ENCODE measurements at regions not wholly inside any gene's neighbourhood (a gene's known extent, or its start where the extent isn't known, plus 50 kb on each side); places are given as distances from the start of the nearest gene placed in this dataset.

DNA sequence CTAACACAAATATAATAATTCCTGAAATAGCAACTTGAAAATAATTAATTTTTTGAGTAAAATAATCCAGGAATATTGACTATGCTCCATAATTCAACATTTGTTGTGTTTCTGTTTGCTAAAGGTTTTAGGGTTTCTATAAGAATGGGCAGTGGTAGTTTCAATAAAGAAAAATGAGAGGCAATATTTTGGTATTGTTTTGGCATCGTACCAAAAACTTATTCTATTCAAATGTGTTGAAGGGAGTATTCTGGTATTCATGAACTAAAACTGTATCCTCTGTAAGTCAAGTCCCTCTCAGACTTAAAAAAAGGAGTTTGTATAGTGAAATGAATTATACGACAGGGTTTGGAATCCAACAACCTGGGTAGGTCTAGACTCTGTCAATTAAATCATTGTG is 1245.6 kb upstream of the CELF4 start:
- no peak for DNase-seq (ENCODE audit: low spot score)

DNA sequence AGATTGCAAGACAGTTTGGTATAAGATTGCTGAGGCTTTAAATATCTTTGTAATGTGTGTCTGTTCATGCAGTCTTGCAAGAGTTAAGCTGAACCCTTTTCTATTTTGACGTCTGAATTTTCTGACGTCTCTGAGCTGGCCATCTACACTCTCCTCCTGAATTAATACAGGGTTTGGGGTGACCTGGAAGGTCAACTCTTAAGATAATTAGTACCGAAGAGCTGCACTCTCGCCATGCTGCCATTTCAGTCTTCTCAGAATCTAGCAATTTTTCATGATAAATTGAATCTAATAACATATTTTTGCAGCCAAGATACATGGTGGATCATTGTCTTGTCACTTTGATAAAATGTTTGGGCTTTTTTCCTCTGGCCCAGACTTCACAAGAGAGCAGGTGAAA is 1245.2 kb upstream of the CELF4 start:
- Histone ChIP-seq H4K91ac (ENCODE audit: low read depth, low read length, poor library complexity) (no peak overlapping the region), H3K4ac (ENCODE audit: low read length) (no peak overlapping the region), H3K18ac (ENCODE audit: low read length) (no peak overlapping the region), H2BK12ac (ENCODE audit: low read length) (no peak overlapping the region), H3K14ac (ENCODE audit: low read length) (no peak overlapping the region), H3K4me3 (ENCODE audit: low read length in 2 of 2) (no peak overlapping the region), H3K27ac (replicated peaks; ENCODE audit: low read length) (no peak overlapping the region), H4K8ac (ENCODE audit: low read depth, low read length) (no peak overlapping the region), H3K9me3 (replicated peaks in 1 of 2; ENCODE audit: control insufficient read depth in 2 of 2, insufficient read depth in 1 of 2, low read depth in 1 of 2, low read length in 2 of 2) (no peaks in the 10 kb centered on the region), H3K36me3 (replicated peaks in 1 of 2; ENCODE audit: control insufficient read depth in 2 of 2, insufficient read depth in 2 of 2, low read length in 2 of 2) (no peaks in the 10 kb centered on the region), H3K9ac (ENCODE audit: low read depth, low read length, poor library complexity) (no peak overlapping the region), H3K4me2 (ENCODE audit: insufficient read depth, low read length, poor library complexity, severe bottlenecking) (no peak overlapping the region), H3K23ac (ENCODE audit: low read depth, low read length, poor library complexity) (no peak overlapping the region), H3K79me1 (ENCODE audit: low read depth, low read length) (no peaks in the 10 kb centered on the region), H2BK15ac (ENCODE audit: low read length) (no peak overlapping the region), H2BK5ac (ENCODE audit: low read length) (no peak overlapping the region), H3K27me3 (ENCODE audit: control insufficient read depth in 3 of 3, insufficient read depth in 3 of 3, low read depth in 1 of 3, low read length in 3 of 3) (no peaks in the 10 kb centered on the region), H2AFZ (ENCODE audit: low read length) (no peak overlapping the region), H3K4me1 (ENCODE audit: control insufficient read depth in 2 of 2, insufficient read depth in 1 of 2, low read depth in 1 of 2, low read length in 2 of 2) (no peaks in the 10 kb centered on the region), H2BK120ac (ENCODE audit: low read depth, low read length) (no peak overlapping the region), H2AK5ac (ENCODE audit: low read depth, low read length) (no peak overlapping the region)
- no peak for DNase-seq (ENCODE audit: low spot score)
- no CpG with 5 or more reads among the region's 4 CpGs for WGBS, 2 donors (ENCODE audit: extremely low coverage in 2 of 2, insufficient read length in 2 of 2, insufficient replicate concordance in 1 of 2)

More for the DNA sequence above, 1245.6 kb upstream of the CELF4 start:
- H4K8ac ChIP-seq (ENCODE audit: low read depth, low read length): no peak overlapping the region
- no peak overlapping the region for H3K4me2 ChIP-seq (ENCODE audit: insufficient read depth, low read length, poor library complexity, severe bottlenecking)
- no peak overlapping the region for H3K23ac ChIP-seq (ENCODE audit: low read depth, low read length, poor library complexity)
- no peak overlapping the region for H2BK15ac ChIP-seq (ENCODE audit: low read length)
- H3K36me3 ChIP-seq (replicated peaks in 1 of 2; ENCODE audit: control insufficient read depth in 2 of 2, insufficient read depth in 2 of 2, low read length in 2 of 2): no peaks in the 10 kb centered on the region
- H3K9me3 ChIP-seq (replicated peaks in 1 of 2; ENCODE audit: control insufficient read depth in 2 of 2, insufficient read depth in 1 of 2, low read depth in 1 of 2, low read length in 2 of 2): no peaks in the 10 kb centered on the region
- no peak overlapping the region for H2BK5ac ChIP-seq (ENCODE audit: low read length)
- no peak overlapping the region for H3K9ac ChIP-seq (ENCODE audit: low read depth, low read length, poor library complexity)
- H2AK5ac ChIP-seq (ENCODE audit: low read depth, low read length): no peak overlapping the region
- H2AFZ ChIP-seq (ENCODE audit: low read length): no peak overlapping the region
- no CpG with 5 or more reads among the region's 2 CpGs for WGBS, 2 donors (ENCODE audit: extremely low coverage in 2 of 2, insufficient read length in 2 of 2, insufficient replicate concordance in 1 of 2)
- H2BK12ac ChIP-seq (ENCODE audit: low read length): no peak overlapping the region
- no peak overlapping the region for H3K14ac ChIP-seq (ENCODE audit: low read length)
- no peak overlapping the region for H3K4me3 ChIP-seq (ENCODE audit: low read length in 2 of 2)
- H4K91ac ChIP-seq (ENCODE audit: low read depth, low read length, poor library complexity): no peak overlapping the region
- H2BK120ac ChIP-seq (ENCODE audit: low read depth, low read length): no peak overlapping the region
- H3K27me3 ChIP-seq (ENCODE audit: control insufficient read depth in 3 of 3, insufficient read depth in 3 of 3, low read depth in 1 of 3, low read length in 3 of 3): no peaks in the 10 kb centered on the region
- no peaks in the 10 kb centered on the region for H3K4me1 ChIP-seq (ENCODE audit: control insufficient read depth in 2 of 2, insufficient read depth in 1 of 2, low read depth in 1 of 2, low read length in 2 of 2)
- H3K79me1 ChIP-seq (ENCODE audit: low read depth, low read length): no peaks in the 10 kb centered on the region
- H3K27ac ChIP-seq (replicated peaks; ENCODE audit: low read length): no peak overlapping the region
- no peak overlapping the region for H3K18ac ChIP-seq (ENCODE audit: low read length)
- H3K4ac ChIP-seq (ENCODE audit: low read length): no peak overlapping the region

DNA sequence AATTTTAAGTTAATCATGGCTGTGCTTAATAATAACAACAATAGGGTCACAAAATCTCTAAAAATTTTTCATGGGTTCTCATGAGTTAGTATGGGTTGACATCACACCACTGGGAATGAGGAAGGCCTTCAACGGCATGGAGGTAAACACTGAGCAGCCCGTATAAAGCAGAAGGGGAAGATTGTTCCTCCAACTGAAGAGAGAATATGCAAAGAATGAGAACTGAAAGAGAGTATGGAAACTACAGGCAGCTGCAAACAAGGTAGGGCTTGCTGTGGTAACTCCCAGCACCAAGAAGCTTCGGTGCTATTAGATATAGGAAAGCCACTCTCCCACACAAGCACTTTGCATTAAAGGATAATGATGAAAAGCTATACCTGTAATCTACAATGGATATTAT is 1242.3 kb upstream of the CELF4 start:
- Histone ChIP-seq H3K14ac (ENCODE audit: low read length) (no peak overlapping the region), H3K4me3 (ENCODE audit: low read length in 2 of 2) (no peak overlapping the region), H2BK12ac (ENCODE audit: low read length) (no peak overlapping the region), H2AFZ (ENCODE audit: low read length) (no peak overlapping the region), H3K23ac (ENCODE audit: low read depth, low read length, poor library complexity) (no peak overlapping the region), H2BK120ac (ENCODE audit: low read depth, low read length) (no peak overlapping the region), H4K91ac (ENCODE audit: low read depth, low read length, poor library complexity) (no peak overlapping the region), H2BK15ac (ENCODE audit: low read length) (no peak overlapping the region), H3K27me3 (ENCODE audit: control insufficient read depth in 3 of 3, insufficient read depth in 3 of 3, low read depth in 1 of 3, low read length in 3 of 3) (no peaks in the 10 kb centered on the region), H3K4ac (ENCODE audit: low read length) (no peak overlapping the region), H3K4me2 (ENCODE audit: insufficient read depth, low read length, poor library complexity, severe bottlenecking) (no peak overlapping the region), H3K9ac (ENCODE audit: low read depth, low read length, poor library complexity) (no peak overlapping the region), H3K36me3 (replicated peaks in 1 of 2; ENCODE audit: control insufficient read depth in 2 of 2, insufficient read depth in 2 of 2, low read length in 2 of 2) (no peaks in the 10 kb centered on the region), H3K9me3 (replicated peaks in 1 of 2; ENCODE audit: control insufficient read depth in 2 of 2, insufficient read depth in 1 of 2, low read depth in 1 of 2, low read length in 2 of 2) (no peaks in the 10 kb centered on the region), H2BK5ac (ENCODE audit: low read length) (no peak overlapping the region), H3K18ac (ENCODE audit: low read length) (no peak overlapping the region), H3K27ac (replicated peaks; ENCODE audit: low read length) (no peak overlapping the region), H2AK5ac (ENCODE audit: low read depth, low read length) (no peak overlapping the region), H3K4me1 (ENCODE audit: control insufficient read depth in 2 of 2, insufficient read depth in 1 of 2, low read depth in 1 of 2, low read length in 2 of 2) (no peaks in the 10 kb centered on the region), H4K8ac (ENCODE audit: low read depth, low read length) (no peak overlapping the region), H3K79me1 (ENCODE audit: low read depth, low read length) (no peaks in the 10 kb centered on the region)
- whole genome bisulfite sequencing, 2 donors (ENCODE audit: extremely low coverage in 2 of 2, insufficient read length in 2 of 2, insufficient replicate concordance in 1 of 2): no CpG with 5 or more reads among the region's 3 CpGs
- no peak for DNase-seq (ENCODE audit: low spot score)

- Histone ChIP-seq H3K27ac (replicated peaks; ENCODE audit: low read length) (no peak overlapping the region), H3K4me2 (ENCODE audit: insufficient read depth, low read length, poor library complexity, severe bottlenecking) (no peak overlapping the region), H2BK120ac (ENCODE audit: low read depth, low read length) (no peak overlapping the region), H3K36me3 (replicated peaks in 1 of 2; ENCODE audit: control insufficient read depth in 2 of 2, insufficient read depth in 2 of 2, low read length in 2 of 2) (no peaks in the 10 kb centered on the region), H3K4ac (ENCODE audit: low read length) (no peak overlapping the region), H3K9ac (ENCODE audit: low read depth, low read length, poor library complexity) (no peak overlapping the region), H3K79me1 (ENCODE audit: low read depth, low read length) (no peaks in the 10 kb centered on the region), H2AK5ac (ENCODE audit: low read depth, low read length) (no peak overlapping the region), H3K27me3 (ENCODE audit: control insufficient read depth in 3 of 3, insufficient read depth in 3 of 3, low read depth in 1 of 3, low read length in 3 of 3) (no peaks in the 10 kb centered on the region), H2BK12ac (ENCODE audit: low read length) (no peak overlapping the region), H3K4me1 (ENCODE audit: control insufficient read depth in 2 of 2, insufficient read depth in 1 of 2, low read depth in 1 of 2, low read length in 2 of 2) (no peaks in the 10 kb centered on the region), H4K8ac (ENCODE audit: low read depth, low read length) (no peak overlapping the region), H2BK15ac (ENCODE audit: low read length) (no peak overlapping the region), H3K9me3 (replicated peaks in 1 of 2; ENCODE audit: control insufficient read depth in 2 of 2, insufficient read depth in 1 of 2, low read depth in 1 of 2, low read length in 2 of 2) (no peaks in the 10 kb centered on the region), H3K23ac (ENCODE audit: low read depth, low read length, poor library complexity) (no peak overlapping the region), H3K14ac (ENCODE audit: low read length) (no peak overlapping the region), H4K91ac (ENCODE audit: low read depth, low read length, poor library complexity) (no peak overlapping the region), H2AFZ (ENCODE audit: low read length) (no peak overlapping the region), H3K4me3 (ENCODE audit: low read length in 2 of 2) (no peak overlapping the region), H2BK5ac (ENCODE audit: low read length) (no peak overlapping the region), H3K18ac (ENCODE audit: low read length) (no peak overlapping the region)
- no CpG with 5 or more reads among the region's 1 CpG for WGBS, 2 donors (ENCODE audit: extremely low coverage in 2 of 2, insufficient read length in 2 of 2, insufficient replicate concordance in 1 of 2)
- DNase-seq (ENCODE audit: low spot score): no peak
Observed at GRCh38 chr18:38805256-38805655, 1239.7 kb upstream of the CELF4 start.

Measured in neuronal stem cell (in vitro differentiated cells).